ENCODE measurements at regions not wholly inside any gene's neighbourhood (a gene's known extent, or its start where the extent isn't known, plus 50 kb on each side); places are given as distances from the start of the nearest gene placed in this dataset.

GRCh38 chr4:181827246-181827645, 416.0 kb upstream of the TENM3 start:
- Histone ChIP-seq H3K4me3 (ENCODE audit: insufficient read depth, low read depth, low read length) (no peak overlapping the region), H3K27me3 (ENCODE audit: insufficient read depth, low read length) (no peaks in the 10 kb centered on the region), H3K9ac (ENCODE audit: low read length) (no peak overlapping the region), H2AFZ (ENCODE audit: low read depth, low read length) (no peak overlapping the region), H3K36me3 (ENCODE audit: insufficient read depth, low read length) (no peaks in the 10 kb centered on the region), H3K9me3 (ENCODE audit: insufficient read depth, low read depth, low read length) (no peaks in the 10 kb centered on the region), H3K4me1 (ENCODE audit: insufficient read depth, low read length) (peaks cover 6% of the 10 kb centered on the region), H3K27ac (ENCODE audit: low read depth, low read length) (no peak overlapping the region), H4K20me1 (ENCODE audit: insufficient read depth, low read length) (no peaks in the 10 kb centered on the region), H3K79me2 (ENCODE audit: insufficient read depth, low read length) (no peaks in the 10 kb centered on the region), H3K4me2 (ENCODE audit: low read length) (no peak overlapping the region)
- Mint-ChIP-seq H3K27me3 (ENCODE audit: low read depth, unreplicated experiment) (peaks cover 2% of the 10 kb centered on the region), H3K27ac (ENCODE audit: unreplicated experiment) (no peak overlapping the region), H3K4me1 (ENCODE audit: low read depth, unreplicated experiment) (peaks cover 21% of the 10 kb centered on the region), H3K9me3 (ENCODE audit: unreplicated experiment) (no peaks in the 10 kb centered on the region), H3K36me3 (ENCODE audit: low read depth, unreplicated experiment) (no peaks in the 10 kb centered on the region), H3K4me3 (ENCODE audit: unreplicated experiment) (no peak overlapping the region)
- no peak for TF ChIP-seq CTCF (IDR thresholded peaks at IDR 0.05; ENCODE audit: insufficient read depth, low read depth, low read length)
- TF ChIP-seq EZH2 (IDR thresholded peaks at IDR 0.05; ENCODE audit: insufficient read depth, low read length) = no peak
- DNase-seq (ENCODE audit: low read depth) = no peak
- FAIRE-seq = no peak

- Mint-ChIP-seq H3K27me3 (ENCODE audit: low read depth, unreplicated experiment) (peaks cover 2% of the 10 kb centered on the region), H3K9me3 (ENCODE audit: unreplicated experiment) (no peaks in the 10 kb centered on the region), H3K4me1 (ENCODE audit: low read depth, unreplicated experiment) (peaks cover 7% of the 10 kb centered on the region), H3K36me3 (ENCODE audit: low read depth, unreplicated experiment) (no peaks in the 10 kb centered on the region), H3K4me3 (ENCODE audit: unreplicated experiment) (no peak overlapping the region), H3K27ac (ENCODE audit: unreplicated experiment) (no peak overlapping the region)
- Histone ChIP-seq H3K4me1 (ENCODE audit: insufficient read depth, low read length) (no peaks in the 10 kb centered on the region), H4K20me1 (ENCODE audit: insufficient read depth, low read length) (no peaks in the 10 kb centered on the region), H3K4me3 (ENCODE audit: insufficient read depth, low read depth, low read length) (no peak overlapping the region), H3K79me2 (ENCODE audit: insufficient read depth, low read length) (no peaks in the 10 kb centered on the region), H3K27ac (ENCODE audit: low read depth, low read length) (no peak overlapping the region), H3K4me2 (ENCODE audit: low read length) (no peak overlapping the region), H3K36me3 (ENCODE audit: insufficient read depth, low read length) (no peaks in the 10 kb centered on the region), H3K9me3 (ENCODE audit: insufficient read depth, low read depth, low read length) (no peaks in the 10 kb centered on the region), H2AFZ (ENCODE audit: low read depth, low read length) (no peak overlapping the region), H3K27me3 (ENCODE audit: insufficient read depth, low read length) (no peaks in the 10 kb centered on the region), H3K9ac (ENCODE audit: low read length) (no peak overlapping the region)
- no peak for FAIRE-seq
- TF ChIP-seq CTCF (IDR thresholded peaks at IDR 0.05; ENCODE audit: insufficient read depth, low read depth, low read length) (no peak), EZH2 (IDR thresholded peaks at IDR 0.05; ENCODE audit: insufficient read depth, low read length) (no peak)
- no peak for DNase-seq (ENCODE audit: low read depth)
These were observed 412.7 kb upstream of the TENM3 start for GRCh38 chr4:181830404-181831035.

- Mint-ChIP-seq H3K4me3 (ENCODE audit: unreplicated experiment) (no peak overlapping the region), H3K4me1 (ENCODE audit: low read depth, unreplicated experiment) (no peaks in the 10 kb centered on the region), H3K9me3 (ENCODE audit: unreplicated experiment) (no peaks in the 10 kb centered on the region), H3K27me3 (ENCODE audit: low read depth, unreplicated experiment) (no peaks in the 10 kb centered on the region), H3K27ac (ENCODE audit: unreplicated experiment) (no peak overlapping the region), H3K36me3 (ENCODE audit: low read depth, unreplicated experiment) (no peaks in the 10 kb centered on the region)
- Histone ChIP-seq H3K36me3 (ENCODE audit: insufficient read depth, low read length) (no peaks in the 10 kb centered on the region), H3K4me2 (ENCODE audit: low read length) (no peak overlapping the region), H3K9ac (ENCODE audit: low read length) (no peak overlapping the region), H3K4me1 (ENCODE audit: insufficient read depth, low read length) (no peaks in the 10 kb centered on the region), H3K27me3 (ENCODE audit: insufficient read depth, low read length) (no peaks in the 10 kb centered on the region), H3K9me3 (ENCODE audit: insufficient read depth, low read depth, low read length) (no peaks in the 10 kb centered on the region), H3K4me3 (ENCODE audit: insufficient read depth, low read depth, low read length) (no peak overlapping the region), H4K20me1 (ENCODE audit: insufficient read depth, low read length) (no peaks in the 10 kb centered on the region), H2AFZ (ENCODE audit: low read depth, low read length) (no peak overlapping the region), H3K27ac (ENCODE audit: low read depth, low read length) (no peak overlapping the region), H3K79me2 (ENCODE audit: insufficient read depth, low read length) (no peaks in the 10 kb centered on the region)
- no peak for DNase-seq (ENCODE audit: low read depth)
- TF ChIP-seq CTCF (IDR thresholded peaks at IDR 0.05; ENCODE audit: insufficient read depth, low read depth, low read length) = no peak
- TF ChIP-seq EZH2 (IDR thresholded peaks at IDR 0.05; ENCODE audit: insufficient read depth, low read length) = no peak
- FAIRE-seq = no peak
These were observed 409.1 kb upstream of the TENM3 start for GRCh38 chr4:181834071-181834470.
